Muscle of leg (tissue), 3 donors: ENCODE measurements at regions not wholly inside any gene's neighbourhood (a gene's known extent, or its start where the extent isn't known, plus 50 kb on each side); places are given as distances from the start of the nearest gene placed in this dataset.

ENCODE experiments used
- DNase-seq: peaks from one replicate; pipeline ENCODE4 v3.0.0; 2013
- H3K27ac ChIP-seq: one replicate; pipeline ENCODE4 v1.5.1; 2013; ENCODE audit warnings: mild to moderate bottlenecking, low read length, control low read depth
- H3K27me3 ChIP-seq: one replicate; pipeline ENCODE4 v1.6.1; 2013; ENCODE audit warnings: low read length; ENCODE audit not compliant: control insufficient read depth, insufficient read depth
- H3K36me3 ChIP-seq: one replicate; pipeline ENCODE4 v1.6.1; 2013; ENCODE audit warnings: low read length; ENCODE audit not compliant: control insufficient read depth, insufficient read depth
- H3K4me1 ChIP-seq: one replicate; pipeline ENCODE4 v1.6.1; 2013; ENCODE audit warnings: low read length; ENCODE audit not compliant: control insufficient read depth, insufficient read depth
- H3K4me3 ChIP-seq: one replicate; pipeline ENCODE4 v1.5.1; 2013; ENCODE audit warnings: low read length, control low read depth
- H3K9me3 ChIP-seq: replicated peaks from 2 replicates; pipeline ENCODE4 v1.6.1; 2013; ENCODE audit warnings: low read depth, low read length; ENCODE audit not compliant: control insufficient read depth
- WGBS: methylation state at CpG from one replicate; pipeline ENCODE4 v1.1.5; 2013; ENCODE audit warnings: missing lambda C conversion rate; ENCODE audit not compliant: insufficient coverage; 5-methylcytosine and 5-hydroxymethylcytosine counted together

DNA sequence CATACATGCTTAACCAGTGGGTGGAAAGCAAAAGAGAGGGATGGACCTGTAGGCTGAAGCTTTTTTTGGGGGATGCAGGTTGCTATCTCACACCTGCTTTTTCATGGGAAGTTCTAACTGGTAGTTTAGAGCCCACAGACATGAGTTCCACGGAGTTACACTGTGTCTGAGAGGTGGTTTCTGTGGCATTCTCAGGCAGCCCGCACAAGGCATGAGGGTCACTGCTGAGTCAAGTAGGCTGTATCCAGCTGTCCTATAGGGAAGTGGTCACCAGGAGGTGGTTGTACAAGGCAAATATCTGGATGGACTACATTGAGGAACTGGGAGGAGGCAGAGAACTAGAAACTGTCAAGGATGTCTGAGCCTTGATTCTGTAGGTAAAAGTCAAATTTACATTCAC, 351.0 kb upstream of the POM121L12 start:
- no peaks in the 10 kb centered on the region for H3K4me1 ChIP-seq
- H3K4me3 ChIP-seq, result no peak overlapping the region
- H3K36me3 ChIP-seq, result no peaks in the 10 kb centered on the region
- H3K9me3 ChIP-seq, result no peaks in the 10 kb centered on the region
- no peaks in the 10 kb centered on the region for H3K27me3 ChIP-seq
- no peak overlapping the region for H3K27ac ChIP-seq
- WGBS, result 46% methylated on average over 2 of the region's 2 CpGs
- DNase-seq, result no peak

DNA sequence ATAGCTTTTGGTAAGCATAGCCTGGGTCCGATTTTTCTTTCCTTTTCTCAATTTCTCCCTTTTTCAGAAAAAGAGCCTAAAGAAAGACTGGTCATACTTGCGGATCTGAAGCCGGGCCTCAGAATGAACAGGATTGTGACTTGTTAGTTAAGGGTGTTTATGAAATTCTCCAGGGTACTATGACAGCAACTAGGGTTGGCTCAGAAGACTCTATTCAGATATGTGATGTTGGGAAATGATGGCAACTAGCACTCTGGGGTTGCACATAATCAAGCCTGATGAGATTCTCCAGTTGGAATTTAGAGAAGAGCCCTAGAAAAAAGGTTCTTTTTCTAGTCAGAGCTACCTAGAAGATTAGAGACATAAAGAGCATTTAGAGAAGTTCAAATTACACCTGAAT, 352.4 kb upstream of the POM121L12 start:
- no peaks in the 10 kb centered on the region for H3K36me3 ChIP-seq
- no peak for DNase-seq
- no peaks in the 10 kb centered on the region for H3K9me3 ChIP-seq
- no peaks in the 10 kb centered on the region for H3K4me1 ChIP-seq
- H3K4me3 ChIP-seq, result no peak overlapping the region
- 80% methylated on average over 2 of the region's 3 CpGs for WGBS
- no peak overlapping the region for H3K27ac ChIP-seq
- H3K27me3 ChIP-seq, result no peaks in the 10 kb centered on the region

DNA sequence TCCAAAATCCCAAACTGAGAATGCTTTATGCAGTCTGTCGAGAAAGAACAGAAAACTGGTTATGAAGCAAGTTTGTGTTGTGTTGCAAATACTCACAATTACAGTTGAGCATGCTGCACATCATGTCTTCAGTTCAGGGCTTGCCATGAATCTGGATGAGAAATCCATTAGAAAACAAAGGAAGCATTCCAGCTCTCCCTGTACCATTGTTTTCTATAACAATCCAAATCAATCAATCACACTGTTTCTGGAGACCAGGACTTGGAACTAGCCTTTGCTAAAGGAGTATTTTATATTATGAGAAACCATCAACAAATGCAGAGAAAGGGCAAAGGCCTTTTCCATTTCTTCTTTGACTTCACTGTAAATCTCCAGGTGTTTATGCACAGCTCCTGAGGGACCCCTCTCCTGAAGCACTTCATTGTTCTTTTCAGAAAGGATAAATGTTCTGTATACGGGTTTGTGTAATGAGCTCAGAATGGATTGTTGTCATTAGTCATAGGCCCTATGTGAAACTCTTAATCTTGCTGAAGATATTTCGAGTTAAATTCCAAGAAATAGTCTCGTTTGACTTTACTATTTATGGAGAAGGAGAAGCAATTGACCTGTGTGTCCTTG, 364.7 kb upstream of the POM121L12 start:
- H3K27ac ChIP-seq, result no peak overlapping the region
- no peak for DNase-seq
- no peaks in the 10 kb centered on the region for H3K27me3 ChIP-seq
- H3K9me3 ChIP-seq, result no peaks in the 10 kb centered on the region
- no peaks in the 10 kb centered on the region for H3K36me3 ChIP-seq
- H3K4me3 ChIP-seq, result no peak overlapping the region
- H3K4me1 ChIP-seq, result no peaks in the 10 kb centered on the region
- 22% methylated on average over 2 of the region's 4 CpGs for WGBS

DNA sequence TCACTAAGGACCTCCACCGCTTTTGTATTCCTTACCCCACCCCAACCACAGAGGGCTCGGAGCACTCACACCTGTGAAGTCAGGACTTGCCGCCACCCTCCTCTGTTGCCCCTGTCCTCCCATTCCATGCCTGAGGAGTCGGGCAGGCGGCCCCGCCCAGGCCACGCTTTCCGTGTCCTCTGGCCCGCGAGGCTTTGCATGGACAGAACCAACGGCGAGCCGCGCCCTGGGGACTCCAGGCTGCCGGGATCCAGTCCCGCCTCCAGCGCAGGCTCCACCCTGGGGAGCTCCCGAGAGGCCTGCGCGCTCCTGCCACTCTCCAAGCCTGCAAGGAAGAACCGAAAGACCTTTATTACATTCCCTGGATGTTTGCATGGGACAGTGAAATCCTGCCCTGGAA, 366.4 kb upstream of the POM121L12 start:
- Histone ChIP-seq H3K27me3 (no peaks in the 10 kb centered on the region), H3K27ac (no peak overlapping the region), H3K4me1 (no peaks in the 10 kb centered on the region), H3K36me3 (no peaks in the 10 kb centered on the region), H3K4me3 (no peak overlapping the region), H3K9me3 (no peaks in the 10 kb centered on the region)
- WGBS, result 94% methylated on average over 16 of the region's 21 CpGs
- no peak for DNase-seq

DNA sequence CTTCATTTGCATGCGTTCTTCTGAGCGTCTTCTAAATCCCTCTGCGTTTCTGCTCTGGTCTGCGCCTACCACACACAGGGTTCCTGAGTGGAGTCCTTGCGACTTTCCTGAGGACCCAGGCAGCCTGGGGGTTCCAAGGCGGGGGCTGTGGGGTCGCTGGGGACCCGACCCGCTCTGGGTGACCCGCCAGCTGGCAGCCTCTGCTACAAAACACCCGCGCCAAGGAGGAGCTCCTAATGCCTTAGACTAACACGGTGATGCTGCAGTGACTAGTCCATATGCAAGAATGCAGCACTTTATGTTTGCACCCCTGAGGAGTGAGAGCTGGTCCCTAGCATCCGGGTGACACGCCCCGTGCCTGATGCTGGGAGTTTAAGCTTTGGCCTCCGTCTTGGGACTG, 367.0 kb upstream of the POM121L12 start:
- H3K9me3 ChIP-seq, result no peaks in the 10 kb centered on the region
- no peaks in the 10 kb centered on the region for H3K36me3 ChIP-seq
- DNase-seq, result no peak
- no peaks in the 10 kb centered on the region for H3K4me1 ChIP-seq
- no peaks in the 10 kb centered on the region for H3K27me3 ChIP-seq
- no peak overlapping the region for H3K4me3 ChIP-seq
- no peak overlapping the region for H3K27ac ChIP-seq
- 92% methylated on average over 17 of the region's 17 CpGs for WGBS

DNA sequence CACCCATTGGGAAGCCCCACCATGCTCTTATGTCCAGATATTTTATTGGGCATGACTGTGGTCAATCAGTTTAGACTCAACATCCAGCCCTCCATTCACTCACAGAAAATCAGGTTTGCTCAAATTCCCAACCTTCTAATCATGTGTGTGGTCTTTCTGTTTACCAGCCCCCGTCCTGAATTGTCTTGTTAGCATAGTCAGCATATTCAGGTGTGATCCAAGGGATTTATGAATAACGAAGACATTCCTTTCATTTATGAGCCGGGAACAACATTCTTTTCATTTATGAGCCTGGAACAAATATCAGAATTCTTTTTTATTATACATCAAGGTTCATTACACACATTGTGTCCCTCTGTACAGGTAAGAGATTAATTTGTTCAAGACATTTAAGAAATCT, 376.3 kb upstream of the POM121L12 start:
- no peaks in the 10 kb centered on the region for H3K9me3 ChIP-seq
- no peaks in the 10 kb centered on the region for H3K4me1 ChIP-seq
- no CpG with 5 or more reads among the region's 3 CpGs for WGBS
- no peaks in the 10 kb centered on the region for H3K27me3 ChIP-seq
- H3K4me3 ChIP-seq, result no peak overlapping the region
- H3K36me3 ChIP-seq, result no peaks in the 10 kb centered on the region
- H3K27ac ChIP-seq, result no peak overlapping the region
- no peak for DNase-seq

DNA sequence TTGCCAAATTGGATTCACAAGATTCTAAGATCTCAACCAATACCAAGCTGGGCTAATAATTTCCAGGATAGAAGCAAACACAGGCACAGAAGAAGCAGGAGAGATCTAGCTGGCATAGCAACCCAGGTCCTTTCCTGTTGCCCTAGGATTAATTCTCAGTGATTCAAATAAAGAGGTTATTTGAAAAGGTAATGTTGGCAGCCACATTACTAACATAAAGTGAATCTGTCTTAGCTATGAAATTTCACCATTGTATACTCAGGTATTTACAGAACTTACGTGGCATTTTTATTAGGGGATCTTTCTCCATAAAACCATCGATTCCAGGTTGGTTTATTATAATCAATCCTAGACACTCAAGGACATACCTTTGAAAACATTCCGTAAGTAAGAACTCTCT, 379.3 kb upstream of the POM121L12 start:
- Histone ChIP-seq H3K27ac (no peak overlapping the region), H3K36me3 (no peaks in the 10 kb centered on the region), H3K9me3 (no peaks in the 10 kb centered on the region), H3K4me1 (no peaks in the 10 kb centered on the region), H3K27me3 (no peaks in the 10 kb centered on the region), H3K4me3 (no peak overlapping the region)
- DNase-seq, result no peak
- WGBS, result no CpG with 5 or more reads among the region's 3 CpGs

DNA sequence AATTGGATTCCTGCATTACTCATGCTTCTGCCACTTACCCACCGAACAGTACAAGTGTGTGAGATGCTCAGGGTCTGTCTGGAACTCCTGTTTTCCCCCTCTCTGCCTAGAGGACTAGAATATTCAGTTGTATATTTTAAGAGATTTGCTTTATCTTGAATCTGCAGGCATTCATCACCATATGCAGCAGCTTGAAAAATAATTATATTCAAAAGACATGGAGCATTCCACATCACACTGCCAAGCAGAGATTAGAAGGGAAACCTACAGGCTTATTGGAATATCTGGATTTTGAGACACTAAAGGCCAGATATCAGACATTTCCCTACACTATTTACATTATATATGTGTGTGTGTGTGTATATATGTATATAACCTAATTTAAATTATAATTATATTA, 382.8 kb upstream of the POM121L12 start:
- WGBS, result no CpG with 5 or more reads among the region's 1 CpG
- H3K27me3 ChIP-seq, result no peaks in the 10 kb centered on the region

DNA sequence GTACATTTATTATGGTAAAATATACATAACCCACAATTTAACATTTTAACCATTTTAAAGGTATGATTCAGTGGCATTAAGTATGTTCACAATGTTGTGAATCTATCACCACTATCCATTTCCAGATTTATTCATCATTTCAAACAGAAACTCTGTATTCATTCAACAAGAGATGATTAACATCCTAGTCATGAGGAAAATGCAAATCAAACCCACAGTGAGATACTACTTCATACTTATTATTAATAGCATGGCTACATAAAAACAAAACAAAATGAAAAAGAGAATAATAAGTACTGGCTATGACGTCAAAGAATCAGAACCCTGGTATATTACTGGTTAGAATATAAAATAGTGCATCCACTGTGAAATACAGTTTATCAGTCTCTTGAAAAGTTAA, 386.6 kb upstream of the POM121L12 start:
- H3K27ac ChIP-seq, result no peak overlapping the region
- WGBS, result no CpG with 5 or more reads among the region's 1 CpG

More for the DNA sequence above, 382.8 kb upstream of the POM121L12 start:
- Histone ChIP-seq H3K36me3 (no peaks in the 10 kb centered on the region), H3K4me1 (no peaks in the 10 kb centered on the region), H3K9me3 (no peaks in the 10 kb centered on the region), H3K4me3 (no peak overlapping the region), H3K27ac (no peak overlapping the region)
- no peak for DNase-seq

DNA sequence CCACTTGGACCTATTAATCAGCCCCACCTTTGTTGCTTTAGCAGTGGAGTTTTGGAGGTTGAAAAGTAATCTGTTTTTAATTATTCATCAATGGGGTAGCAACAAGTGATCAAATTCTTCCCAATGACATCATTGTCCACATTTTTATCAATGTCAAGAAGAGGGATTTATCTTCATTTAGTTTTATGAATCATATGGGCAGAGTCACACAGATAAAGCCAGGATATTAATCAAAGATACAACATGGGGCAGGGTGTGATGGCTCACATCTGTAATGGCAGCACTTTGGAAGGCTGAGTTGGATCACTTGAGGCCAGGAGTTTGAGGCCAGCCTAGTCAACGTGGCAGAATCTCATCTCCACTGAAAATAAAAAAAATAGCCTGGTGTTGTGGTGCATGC, 388.4 kb upstream of the POM121L12 start:
- DNase-seq, result no peak
- Histone ChIP-seq H3K27ac (no peak overlapping the region), H3K36me3 (no peaks in the 10 kb centered on the region), H3K27me3 (no peaks in the 10 kb centered on the region), H3K4me1 (no peaks in the 10 kb centered on the region), H3K4me3 (no peak overlapping the region), H3K9me3 (no peaks in the 10 kb centered on the region)
- no CpG with 5 or more reads among the region's 1 CpG for WGBS

More for the DNA sequence above, 386.6 kb upstream of the POM121L12 start:
- no peaks in the 10 kb centered on the region for H3K36me3 ChIP-seq
- no peak for DNase-seq
- no peak overlapping the region for H3K4me3 ChIP-seq
- H3K27me3 ChIP-seq, result no peaks in the 10 kb centered on the region
- no peaks in the 10 kb centered on the region for H3K9me3 ChIP-seq
- no peaks in the 10 kb centered on the region for H3K4me1 ChIP-seq

DNA sequence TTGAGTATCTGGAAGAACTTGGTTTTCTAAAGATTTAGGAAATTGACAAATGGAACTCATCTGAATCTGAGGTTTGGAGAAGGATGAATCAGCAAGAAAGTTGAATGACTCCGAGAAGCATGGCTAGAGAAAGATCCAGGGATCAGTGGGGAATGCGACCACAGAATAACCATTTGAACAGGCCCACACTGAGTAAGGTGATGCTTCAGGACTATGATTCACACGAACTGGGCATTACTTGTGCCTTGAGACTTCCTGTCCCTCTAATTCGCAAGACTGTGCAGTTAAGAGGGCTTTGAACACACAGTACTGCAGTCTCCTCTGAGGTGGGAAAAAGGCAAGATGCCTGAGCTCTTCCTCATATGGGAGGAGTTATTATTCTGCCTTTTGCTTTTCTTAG, 395.5 kb upstream of the POM121L12 start:
- Histone ChIP-seq H3K4me1 (no peaks in the 10 kb centered on the region), H3K4me3 (no peak overlapping the region), H3K36me3 (no peaks in the 10 kb centered on the region), H3K9me3 (no peaks in the 10 kb centered on the region), H3K27me3 (no peaks in the 10 kb centered on the region), H3K27ac (no peak overlapping the region)
- DNase-seq, result no peak
- WGBS, result 79% methylated on average over 4 of the region's 4 CpGs
